Esophagus squamous epithelium (tissue), 4 donors: ENCODE measurements at regions not wholly inside any gene's neighbourhood (a gene's known extent, or its start where the extent isn't known, plus 50 kb on each side); places are given as distances from the start of the nearest gene placed in this dataset.

Experiments
- CTCF ChIP-seq, 6 experiments: fragments of 450-650 bp in 4 of 6; fragments of 200-600 bp in 2 of 6; sonication (generic) in 2 of 6; IDR thresholded peaks; one replicate each; pipeline ENCODE4 v1.5.1; 2016 to 2019; ENCODE audit warnings: antibody characterized with exemption in 6 of 6, mild to moderate bottlenecking in 4 of 6, moderate library complexity in 4 of 6
- POLR2A ChIP-seq, 4 donors: fragments of 450-650 bp; IDR thresholded peaks; one replicate each; pipeline ENCODE4 v1.6.1; 2017; ENCODE audit warnings: antibody characterized with exemption in 4 of 4, mild to moderate bottlenecking in 4 of 4, moderate library complexity in 3 of 4

GRCh38 chr2:65548576-65549256, 116.3 kb upstream of the SPRED2 start:
- TF ChIP-seq POLR2A (IDR thresholded peaks at IDR 0.05) (no peak), CTCF (IDR thresholded peaks at IDR 0.05) (no peak)
